PC-9 (cell line): ENCODE measurements at regions not wholly inside any gene's neighbourhood (a gene's known extent, or its start where the extent isn't known, plus 50 kb on each side); places are given as distances from the start of the nearest gene placed in this dataset.

Source experiments
- BruUV-seq: library from RNA; stranded (reverse); fragments of 400-500 nt; replicated peaks from 2 replicates; lab custom pipeline; 2021; lab: Mats Ljungman, UMichigan
- CTCF ChIA-PET: fragments of 300-600 bp; sonication (Branson Sonifier 250); formaldehyde crosslinking; loops from one replicate; lab custom pipeline; 2022; ENCODE audit warnings: antibody characterized with exemption; lab: Charles Lee
- POLR2A ChIA-PET: fragments of 300-600 bp; sonication (Branson Sonifier 250); formaldehyde crosslinking; loops from one replicate; lab custom pipeline; 2022; ENCODE audit warnings: antibody characterized with exemption; ENCODE audit not compliant: unreplicated experiment; lab: Charles Lee
- DNase-seq, 2 experiments: peaks; one replicate each; pipeline versions ENCODE4 v3.0.0 to v3.0.0-alpha.2; 2015 to 2022; ENCODE audit warnings: mixed read lengths in 1 of 2
- H2AFZ ChIP-seq: fragments of 200-600 bp; sonication (generic); 2 replicates; pipeline ENCODE4 v1.8.1; 2017; ENCODE audit warnings: antibody characterized with exemption
- H3F3A ChIP-seq: fragments of 200-600 bp; sonication (generic); 2 replicates; pipeline ENCODE4 v1.8.1; 2017; ENCODE audit warnings: antibody characterized with exemption, mild to moderate bottlenecking, low read depth; ENCODE audit not compliant: insufficient read depth
- H3K27ac ChIP-seq: fragments of 200-600 bp; sonication (generic); 2 replicates; pipeline ENCODE4 v1.6.1; 2016; ENCODE audit warnings: mixed run types
- H3K27me3 ChIP-seq: fragments of 200-600 bp; sonication (generic); 2 replicates; pipeline ENCODE4 v1.6.1; 2016; ENCODE audit warnings: low read depth, mixed run types; ENCODE audit not compliant: insufficient read depth
- H3K36me3 ChIP-seq: fragments of 200-600 bp; sonication (generic); 2 replicates; pipeline ENCODE4 v1.6.1; 2016; ENCODE audit warnings: low read depth, mixed run types
- H3K4me1 ChIP-seq: fragments of 200-600 bp; sonication (generic); replicated peaks from 2 replicates; pipeline ENCODE4 v1.6.1; 2016; ENCODE audit warnings: mixed run types; ENCODE audit not compliant: insufficient read depth
- H3K4me2 ChIP-seq: fragments of 200-600 bp; sonication (generic); 2 replicates; pipeline ENCODE4 v1.6.1; 2017; ENCODE audit warnings: mixed run types
- H3K4me3 ChIP-seq: fragments of 200-600 bp; sonication (generic); 2 replicates; pipeline ENCODE4 v1.6.1; 2016; ENCODE audit warnings: mixed run types
- H3K79me2 ChIP-seq: fragments of 200-600 bp; sonication (generic); 2 replicates; pipeline ENCODE4 v1.6.1; 2017; ENCODE audit warnings: low read depth, mixed run types
- H3K9me2 ChIP-seq: fragments of 200-600 bp; sonication (generic); 2 replicates; pipeline ENCODE4 v1.8.1; 2017; ENCODE audit warnings: mild to moderate bottlenecking; ENCODE audit not compliant: insufficient read depth
- H3K9me3 ChIP-seq: fragments of 200-600 bp; sonication (generic); 2 replicates; pipeline ENCODE4 v1.8.1; 2016; ENCODE audit warnings: low read depth; ENCODE audit not compliant: insufficient read depth
- H4K20me1 ChIP-seq: fragments of 200-600 bp; sonication (generic); 2 replicates; pipeline ENCODE4 v1.8.1; 2017; ENCODE audit not compliant: insufficient read depth
- EZH2 ChIP-seq: fragments of 200-600 bp; sonication (generic); IDR thresholded peaks from 2 replicates; pipeline ENCODE4 v1.8.0; 2017; ENCODE audit warnings: antibody characterized with exemption, low read depth
- intact Hi-C: fragments of 100-400 bp; cut with micrococcal nuclease; formaldehyde crosslinking; loops from one replicate; pipeline ENCODE4 v1.10.0; 2022; ENCODE audit not compliant: unreplicated experiment
- TF ChIP-seq, protein P1 (sequence below): fragments of 200-600 bp; sonication (generic); conservative IDR thresholded peaks from 2 replicates; pipeline ENCODE4 v1.6.1; 2017; ENCODE audit warnings: mixed run types, antibody characterized with exemption, mild to moderate bottlenecking, moderate library complexity

DNA sequence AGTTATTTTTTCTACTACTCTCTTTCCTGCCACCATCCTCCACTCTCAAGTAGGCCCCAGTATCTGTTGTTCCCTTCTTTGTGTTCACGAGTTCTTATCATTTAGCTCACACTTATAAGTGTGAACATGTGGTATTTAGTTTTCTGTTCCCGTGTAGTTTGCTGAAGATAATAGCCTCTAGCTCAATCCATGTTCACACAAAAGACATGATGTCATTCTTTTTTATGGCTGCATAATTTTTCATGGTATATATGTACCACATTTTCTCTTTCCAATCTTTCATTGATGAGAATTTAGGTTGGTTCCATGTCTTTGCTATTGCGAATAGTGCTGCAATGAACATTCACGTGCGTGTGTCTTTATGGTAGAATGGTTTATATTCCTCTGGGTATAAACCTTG, 237.9 kb upstream of the FERMT1 start:
- Histone ChIP-seq H3K27ac (no peak overlapping the region), H3K9me2 (no peaks in the 10 kb centered on the region), H3F3A (no peaks in the 10 kb centered on the region), H4K20me1 (no peaks in the 10 kb centered on the region), H3K79me2 (no peaks in the 10 kb centered on the region), H3K36me3 (no peaks in the 10 kb centered on the region), H3K4me1 (no peaks in the 10 kb centered on the region), H2AFZ (no peak overlapping the region), H3K4me3 (no peak overlapping the region), H3K9me3 (no peaks in the 10 kb centered on the region), H3K4me2 (no peak overlapping the region), H3K27me3 (no peaks in the 10 kb centered on the region)
- no peak for DNase-seq
- TF ChIP-seq, protein P1, sequence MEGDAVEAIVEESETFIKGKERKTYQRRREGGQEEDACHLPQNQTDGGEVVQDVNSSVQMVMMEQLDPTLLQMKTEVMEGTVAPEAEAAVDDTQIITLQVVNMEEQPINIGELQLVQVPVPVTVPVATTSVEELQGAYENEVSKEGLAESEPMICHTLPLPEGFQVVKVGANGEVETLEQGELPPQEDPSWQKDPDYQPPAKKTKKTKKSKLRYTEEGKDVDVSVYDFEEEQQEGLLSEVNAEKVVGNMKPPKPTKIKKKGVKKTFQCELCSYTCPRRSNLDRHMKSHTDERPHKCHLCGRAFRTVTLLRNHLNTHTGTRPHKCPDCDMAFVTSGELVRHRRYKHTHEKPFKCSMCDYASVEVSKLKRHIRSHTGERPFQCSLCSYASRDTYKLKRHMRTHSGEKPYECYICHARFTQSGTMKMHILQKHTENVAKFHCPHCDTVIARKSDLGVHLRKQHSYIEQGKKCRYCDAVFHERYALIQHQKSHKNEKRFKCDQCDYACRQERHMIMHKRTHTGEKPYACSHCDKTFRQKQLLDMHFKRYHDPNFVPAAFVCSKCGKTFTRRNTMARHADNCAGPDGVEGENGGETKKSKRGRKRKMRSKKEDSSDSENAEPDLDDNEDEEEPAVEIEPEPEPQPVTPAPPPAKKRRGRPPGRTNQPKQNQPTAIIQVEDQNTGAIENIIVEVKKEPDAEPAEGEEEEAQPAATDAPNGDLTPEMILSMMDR = no peak
- TF ChIP-seq EZH2 = no peak
- no TSS peak for BruUV-seq
- POLR2A ChIA-PET = no interaction called here
- intact Hi-C loops = no loop called here
- CTCF ChIA-PET = no interaction called here

DNA sequence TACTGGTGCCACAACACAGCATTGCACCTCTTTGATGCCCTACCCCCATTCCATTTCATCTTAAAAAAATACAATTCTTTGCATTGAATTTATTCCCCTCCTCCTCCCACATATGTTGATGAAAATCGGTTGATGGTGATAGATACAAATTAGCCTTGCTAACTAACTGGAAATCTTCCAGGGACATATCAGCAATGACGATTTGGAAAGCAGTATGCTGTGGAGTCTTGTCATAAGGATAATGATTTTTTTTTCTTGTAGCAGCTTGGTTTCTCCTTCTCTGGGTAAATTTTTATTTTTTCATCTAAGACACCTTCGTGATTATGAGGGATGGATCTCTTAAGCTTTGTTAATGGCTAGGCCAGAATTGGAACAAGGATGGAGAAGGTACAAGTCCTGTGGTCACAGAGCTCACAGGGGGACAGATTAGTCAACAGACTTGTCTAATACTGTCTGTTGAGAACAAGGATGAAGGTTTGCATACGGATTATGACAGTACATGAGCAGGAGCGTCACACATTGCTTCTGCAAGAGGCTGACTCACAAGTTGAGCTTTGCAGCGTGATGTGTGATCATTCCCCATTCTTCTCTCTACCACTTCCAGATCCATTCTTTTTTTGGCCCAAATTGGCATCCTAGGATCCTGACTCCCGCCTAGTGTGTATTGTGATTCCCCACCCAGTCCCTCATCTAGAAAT, 233.1 kb upstream of the FERMT1 start:
- H3K4me1 ChIP-seq = no peaks in the 10 kb centered on the region
- H3K9me3 ChIP-seq = no peaks in the 10 kb centered on the region
- POLR2A ChIA-PET = no interaction called here
- no peaks in the 10 kb centered on the region for H3F3A ChIP-seq
- H3K27me3 ChIP-seq = peaks cover 3% of the 10 kb centered on the region; the same call in 1 of the 2 replicates
- intact Hi-C loops = no loop called here
- H3K9me2 ChIP-seq = no peaks in the 10 kb centered on the region
- TF ChIP-seq, protein P1 = no peak
- no peak for TF ChIP-seq EZH2
- CTCF ChIA-PET = no interaction called here
- no peak overlapping the region for H3K4me2 ChIP-seq
- no peaks in the 10 kb centered on the region for H4K20me1 ChIP-seq
- H3K27ac ChIP-seq = no peak overlapping the region
- no peak overlapping the region for H2AFZ ChIP-seq
- no peaks in the 10 kb centered on the region for H3K36me3 ChIP-seq
- DNase-seq = no peak
- H3K4me3 ChIP-seq = no peak overlapping the region
- BruUV-seq = no TSS peak
- H3K79me2 ChIP-seq = no peaks in the 10 kb centered on the region

DNA sequence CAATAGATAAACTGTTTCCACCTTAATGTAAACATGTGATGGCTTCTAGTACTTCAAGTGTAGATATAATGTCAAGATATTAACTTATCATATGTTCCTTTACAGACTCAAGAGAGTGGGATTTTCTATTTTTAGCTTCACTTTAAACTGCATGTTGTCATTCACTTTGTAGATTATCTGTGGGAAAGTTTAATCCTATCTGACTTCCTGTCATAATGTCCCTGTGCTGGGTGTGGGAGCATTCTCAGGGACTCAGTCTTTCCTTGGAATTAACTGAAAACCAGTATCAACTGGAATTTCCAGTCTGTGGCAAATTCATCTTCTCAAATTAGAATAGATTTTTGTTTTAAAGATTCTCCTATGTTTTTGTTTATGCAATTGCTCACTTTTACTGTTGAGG, 226.1 kb upstream of the FERMT1 start:
- Histone ChIP-seq H3F3A (no peaks in the 10 kb centered on the region), H3K9me2 (peaks cover 8% of the 10 kb centered on the region; the same call in 1 of the 2 replicates), H3K27ac (no peak overlapping the region), H3K4me2 (no peak overlapping the region), H2AFZ (no peak overlapping the region), H3K36me3 (no peaks in the 10 kb centered on the region), H3K4me1 (no peaks in the 10 kb centered on the region), H3K4me3 (no peak overlapping the region), H3K79me2 (no peaks in the 10 kb centered on the region), H3K9me3 (no peaks in the 10 kb centered on the region), H3K27me3 (peaks cover 19% of the 10 kb centered on the region; the same call in 1 of the 2 replicates), H4K20me1 (no peaks in the 10 kb centered on the region)
- BruUV-seq = no TSS peak
- TF ChIP-seq EZH2 = no peak
- TF ChIP-seq, protein P1 = no peak
- POLR2A ChIA-PET = no interaction called here
- intact Hi-C loops = no loop called here
- CTCF ChIA-PET = interaction anchor here (0.6 kb wide), 1 partner anchor 25 kb away, joined by 4 read pairs; no protein-coding TSS in a partner anchor
- no peak for DNase-seq
